Ramos (cell line): ENCODE measurements at regions not wholly inside any gene's neighbourhood (a gene's known extent, or its start where the extent isn't known, plus 50 kb on each side); places are given as distances from the start of the nearest gene placed in this dataset.

ENCODE experiments used
- in situ Hi-C: fragments of 300-500 bp; cut with MboI; formaldehyde crosslinking; loops from one replicate; pipeline ENCODE4 v1.14.3; 2022; ENCODE audit warnings: low sequenced_read_pairs; ENCODE audit not compliant: unreplicated experiment

DNA sequence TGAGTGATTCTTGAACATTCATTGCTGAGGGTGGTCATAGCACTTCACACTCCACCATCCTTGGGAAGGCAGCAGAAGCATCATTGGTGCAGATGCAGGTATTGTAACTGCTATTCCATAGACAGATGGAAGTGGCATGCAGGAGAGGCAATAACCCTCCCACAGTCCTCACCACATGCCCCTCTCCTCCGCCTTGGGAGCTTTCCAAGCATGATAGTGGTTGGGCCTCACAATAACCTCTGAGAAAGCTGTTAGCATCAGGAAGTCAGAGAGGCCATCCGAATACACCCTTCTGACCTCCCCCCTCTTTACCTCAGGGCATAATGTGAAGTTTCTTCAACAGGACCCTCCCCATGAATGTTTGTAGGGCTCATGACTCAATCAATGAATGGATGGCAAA is 177.9 kb downstream of the KATNAL1 start:
- in situ Hi-C loops, result loop anchor here (25.0 kb wide), 1 partner anchor 433 kb away; no protein-coding TSS in a partner anchor

DNA sequence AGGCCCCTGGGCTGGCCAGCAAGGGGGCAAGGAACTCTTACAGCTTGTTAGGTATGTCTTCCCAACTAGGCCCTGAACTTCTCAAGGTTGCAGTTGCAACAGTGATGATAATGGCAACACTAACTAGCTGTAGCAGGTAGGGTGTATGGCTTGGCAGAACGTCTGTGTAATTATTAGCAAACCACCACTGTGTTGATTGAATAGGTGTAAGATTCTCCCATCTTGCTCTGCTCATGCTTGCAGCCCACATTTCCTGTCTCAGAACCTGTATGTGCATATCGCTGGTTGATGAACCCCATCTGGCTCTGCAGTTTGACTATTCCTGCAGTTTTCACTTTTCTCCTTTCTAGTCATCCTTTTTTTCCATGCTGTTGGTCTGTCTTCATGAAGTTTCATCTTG is 178.8 kb downstream of the KATNAL1 start:
- in situ Hi-C loops, result loop anchor here (25.0 kb wide), 1 partner anchor 434 kb away; no protein-coding TSS in a partner anchor

- in situ Hi-C loops, result loop anchor here (25.0 kb wide), 1 partner anchor 434 kb away; no protein-coding TSS in a partner anchor
Observed at GRCh38 chr13:30128095-30128494, 179.3 kb downstream of the KATNAL1 start.

- in situ Hi-C loops, result loop anchor here (25.0 kb wide), 1 partner anchor 435 kb away; no protein-coding TSS in a partner anchor
Observed at GRCh38 chr13:30126903-30127428, 180.4 kb downstream of the KATNAL1 start.

GRCh38 chr13:30125422-30126073 is 181.8 kb downstream of the KATNAL1 start:
- in situ Hi-C loops, result loop anchor here (25.0 kb wide), 1 partner anchor 437 kb away; no protein-coding TSS in a partner anchor

DNA sequence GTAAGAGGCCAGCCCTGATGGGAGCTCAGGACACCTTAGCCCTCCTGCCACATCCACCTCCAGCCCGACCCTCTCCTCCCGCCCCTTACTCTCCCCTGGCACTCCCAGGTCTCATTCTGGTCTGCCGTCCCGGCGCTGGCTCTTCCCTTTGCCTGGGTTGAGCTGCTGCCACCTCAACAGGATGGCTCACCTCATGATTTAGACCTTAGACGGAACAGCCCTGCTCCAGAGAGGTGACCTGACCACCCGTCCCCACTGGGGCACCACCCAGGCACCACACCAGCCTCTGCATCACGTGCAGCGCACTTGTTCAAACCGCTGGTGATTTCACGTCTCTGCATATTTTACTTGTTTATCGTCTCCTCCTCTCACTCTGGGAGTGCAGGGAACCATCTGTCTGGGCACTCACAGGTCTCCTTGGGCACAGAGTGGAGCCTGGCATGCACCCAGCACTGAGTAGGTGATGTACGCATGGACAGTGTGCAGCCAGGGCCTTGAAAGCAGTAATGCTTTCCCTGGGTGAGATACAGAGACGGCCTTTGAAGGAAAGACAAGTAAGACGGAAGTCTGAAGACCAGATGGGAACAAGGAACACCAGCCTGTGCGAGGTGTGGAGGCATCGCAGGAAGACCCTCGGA is 183.1 kb downstream of the KATNAL1 start:
- in situ Hi-C loops, result loop anchor here (25.0 kb wide), 2 partner anchors 362 to 612 kb away; no protein-coding TSS in a partner anchor

DNA sequence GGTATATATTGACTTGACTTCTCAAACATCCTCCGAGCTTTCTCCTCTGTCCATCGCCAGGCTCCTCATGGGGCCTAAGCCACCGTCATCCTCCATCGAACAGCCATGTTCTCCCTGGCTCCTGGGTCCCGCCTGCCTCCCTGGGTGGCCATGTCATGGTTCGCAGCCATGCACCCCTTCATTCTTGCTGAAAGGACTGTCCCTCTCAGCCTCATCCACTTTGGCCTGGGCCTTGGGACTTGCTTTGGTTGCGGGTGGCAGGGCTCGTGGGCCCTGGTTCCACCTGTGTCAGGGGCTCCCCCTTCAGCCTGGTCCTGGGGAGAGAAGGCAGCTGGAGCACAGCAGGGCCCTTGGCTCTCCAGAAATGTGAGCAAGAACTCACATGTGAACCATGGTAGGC is 183.8 kb downstream of the KATNAL1 start:
- in situ Hi-C loops, result loop anchor here (25.0 kb wide), 2 partner anchors 361 to 611 kb away; no protein-coding TSS in a partner anchor

GRCh38 chr13:30121666-30122065 is 185.7 kb downstream of the KATNAL1 start:
- in situ Hi-C loops, result loop anchor here (25.0 kb wide), 2 partner anchors 359 to 609 kb away; no protein-coding TSS in a partner anchor

DNA sequence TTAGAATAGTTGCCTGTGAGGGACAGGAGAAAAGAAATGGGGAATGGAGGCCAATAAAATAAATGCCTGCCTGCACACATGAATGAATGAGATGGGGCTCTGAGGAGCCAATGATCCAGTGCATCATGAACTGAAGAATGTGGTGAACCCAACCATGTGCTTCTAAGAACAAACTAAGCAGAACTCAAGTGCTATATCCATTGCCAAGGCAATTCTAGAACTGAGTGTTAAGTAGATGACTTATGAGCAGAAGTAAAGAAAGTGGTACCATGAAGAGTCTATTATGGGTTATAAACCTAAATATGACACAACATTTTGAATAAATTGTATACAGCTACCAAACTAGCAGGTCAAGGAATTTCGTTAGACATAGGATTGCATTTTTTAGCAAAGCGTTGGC is 186.1 kb downstream of the KATNAL1 start:
- in situ Hi-C loops, result loop anchor here (25.0 kb wide), 2 partner anchors 359 to 609 kb away; no protein-coding TSS in a partner anchor

DNA sequence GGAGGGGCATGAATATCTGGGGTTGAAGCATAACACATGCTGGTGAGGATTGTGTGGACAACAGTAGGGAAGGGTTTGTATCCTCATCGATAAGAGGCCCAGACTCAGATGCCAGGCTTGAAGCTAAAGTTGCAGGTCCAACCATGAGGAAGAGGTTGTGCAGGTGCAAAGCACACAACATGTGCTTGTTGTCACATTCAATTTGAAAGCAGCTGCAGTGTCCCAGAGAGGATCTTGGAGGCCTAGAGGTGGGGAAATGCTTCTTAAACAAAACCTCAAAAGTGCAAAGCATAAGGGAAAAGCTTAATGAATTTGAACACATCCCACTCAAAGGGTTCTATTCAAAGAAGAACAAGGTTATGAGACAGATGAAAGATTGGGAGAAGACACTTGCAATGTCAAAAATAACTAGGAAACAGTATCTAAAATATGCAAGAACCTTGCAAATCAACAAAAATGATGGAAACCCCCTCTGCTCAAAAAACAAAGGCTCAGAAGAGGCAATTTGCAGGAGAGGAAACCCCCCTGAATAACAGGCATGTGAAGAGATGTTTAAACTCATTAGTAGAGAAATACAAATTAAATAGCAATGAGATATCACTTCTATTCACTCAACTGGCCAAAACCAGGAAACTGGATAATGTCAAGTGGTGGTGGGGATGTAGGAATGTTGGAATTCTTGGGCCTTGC is 187.1 kb downstream of the KATNAL1 start:
- in situ Hi-C loops, result loop anchor here (25.0 kb wide), 2 partner anchors 358 to 608 kb away; no protein-coding TSS in a partner anchor

DNA sequence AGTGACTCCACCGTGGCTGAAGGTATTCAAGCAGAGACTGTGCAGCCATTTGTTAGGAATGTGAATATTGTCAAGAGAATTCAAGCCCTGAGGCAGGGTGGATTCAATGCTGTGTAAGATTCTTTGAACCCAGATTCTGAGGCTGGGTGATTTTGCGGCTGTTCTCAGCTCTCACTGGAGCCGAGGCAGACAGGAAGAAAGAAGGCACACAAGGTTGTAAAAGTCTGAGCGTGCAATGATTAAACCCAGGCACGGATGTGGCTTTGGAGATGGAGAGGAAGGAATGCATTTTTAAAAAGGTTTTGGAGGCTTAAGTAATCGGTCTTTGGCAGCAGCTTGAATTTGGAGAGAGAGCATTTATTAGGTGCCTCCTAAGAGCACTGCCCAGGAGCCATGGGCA is 187.9 kb downstream of the KATNAL1 start:
- in situ Hi-C loops, result loop anchor here (25.0 kb wide), 2 partner anchors 357 to 607 kb away; no protein-coding TSS in a partner anchor

GRCh38 chr13:30116379-30116778 is 191.0 kb downstream of the KATNAL1 start:
- in situ Hi-C loops, result loop anchor here (25.0 kb wide), 2 partner anchors 354 to 604 kb away; no protein-coding TSS in a partner anchor

DNA sequence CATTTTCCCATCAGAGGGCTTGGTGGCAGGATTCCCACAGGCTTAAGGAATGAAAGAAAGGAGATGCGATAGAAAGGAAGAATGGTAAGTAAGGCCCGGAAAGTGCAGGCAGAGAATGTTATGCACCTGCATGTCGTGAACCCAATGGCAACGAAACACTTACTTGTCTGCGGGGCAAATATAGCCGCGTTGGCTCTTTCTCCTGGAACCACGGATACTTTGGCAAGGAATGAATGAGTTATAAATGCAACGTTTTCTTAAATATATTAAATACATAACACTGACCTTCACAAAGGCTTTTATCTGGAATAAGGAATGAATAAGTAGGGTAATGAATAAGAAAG is 192.1 kb downstream of the KATNAL1 start:
- in situ Hi-C loops, result loop anchor here (25.0 kb wide), 2 partner anchors 353 to 603 kb away; no protein-coding TSS in a partner anchor

GRCh38 chr13:30114571-30115256 is 192.6 kb downstream of the KATNAL1 start:
- in situ Hi-C loops, result loop anchor here (25.0 kb wide), 2 partner anchors 352 to 602 kb away; no protein-coding TSS in a partner anchor

- in situ Hi-C loops, result loop anchor here (25.0 kb wide), 2 partner anchors 352 to 602 kb away; no protein-coding TSS in a partner anchor
Observed at GRCh38 chr13:30113983-30114570, 193.3 kb downstream of the KATNAL1 start.

DNA sequence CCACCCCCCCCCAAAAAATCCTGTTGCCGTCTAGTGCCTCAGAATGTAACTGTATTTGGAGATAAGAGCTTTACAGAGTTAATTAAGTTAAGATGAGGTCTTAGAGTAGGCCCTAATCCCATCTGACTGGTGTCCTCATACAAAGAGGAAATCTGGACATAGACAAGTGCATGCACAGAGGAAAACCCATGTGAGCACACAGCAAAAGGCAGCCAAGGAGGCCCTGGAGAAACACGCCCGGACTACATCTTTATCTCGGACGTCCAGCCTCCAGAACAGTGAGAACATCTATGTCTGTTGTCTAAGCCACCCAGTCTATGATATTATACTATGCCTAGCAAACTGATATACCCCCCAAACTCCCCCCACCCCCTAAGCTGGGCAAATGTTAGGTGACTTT is 193.8 kb downstream of the KATNAL1 start:
- in situ Hi-C loops, result loop anchor here (25.0 kb wide), 2 partner anchors 351 to 601 kb away; no protein-coding TSS in a partner anchor

GRCh38 chr13:30112602-30113435 is 194.5 kb downstream of the KATNAL1 start:
- in situ Hi-C loops, result loop anchor here (25.0 kb wide), 2 partner anchors 351 to 601 kb away; no protein-coding TSS in a partner anchor

- in situ Hi-C loops, result loop anchor here (25.0 kb wide), 2 partner anchors 350 to 600 kb away; no protein-coding TSS in a partner anchor
Observed at GRCh38 chr13:30111810-30112209, 195.5 kb downstream of the KATNAL1 start.
